Activated CD4-positive, alpha-beta T cell treated with anti-CD3 and anti-CD28 coated beads, Interleukin-2, Interleukin-6, amounts not matched to agents 100 ng/mL and 50 ng/mL, durations not matched to agents 16 hours and 8 hours (primary cell): ENCODE measurements at regions not wholly inside any gene's neighbourhood (a gene's known extent, or its start where the extent isn't known, plus 50 kb on each side); places are given as distances from the start of the nearest gene placed in this dataset.

Experiments used
- DNase-seq: peaks from one replicate; pipeline ENCODE4 v3.0.0-alpha.2; 2020

DNA sequence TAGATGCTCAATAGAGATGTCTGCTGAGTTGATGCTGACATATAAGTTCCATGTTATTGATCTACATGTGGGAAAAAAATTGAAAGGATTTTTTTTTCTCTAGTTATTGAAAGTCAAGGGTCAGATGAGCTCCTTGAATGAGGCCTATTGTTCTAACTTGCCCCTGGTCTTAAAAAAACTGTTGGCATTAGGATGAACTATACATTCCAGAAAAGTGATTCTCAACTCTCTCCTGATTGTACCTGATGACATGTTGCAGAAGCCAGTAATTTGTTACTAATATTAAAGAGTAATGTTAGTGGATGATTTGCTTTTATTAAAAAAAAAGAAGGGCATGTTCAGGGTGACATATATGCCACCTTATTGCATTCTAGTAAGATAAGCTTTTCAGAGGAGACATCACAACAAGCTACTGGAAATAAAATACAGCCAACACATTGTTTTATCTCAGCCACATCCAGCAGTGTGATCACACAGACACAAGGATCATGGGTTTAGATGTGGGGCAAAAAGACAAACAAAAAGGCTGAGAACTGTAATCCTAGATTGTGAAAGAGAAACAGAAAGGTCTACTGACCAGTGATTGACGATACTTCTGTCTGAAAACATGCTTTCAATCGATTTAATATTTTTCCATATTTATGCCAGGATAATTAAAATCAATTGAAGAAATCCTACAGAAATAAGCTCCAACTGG, 1314.1 kb upstream of the C9orf72 start:
- DNase-seq = no peak

DNA sequence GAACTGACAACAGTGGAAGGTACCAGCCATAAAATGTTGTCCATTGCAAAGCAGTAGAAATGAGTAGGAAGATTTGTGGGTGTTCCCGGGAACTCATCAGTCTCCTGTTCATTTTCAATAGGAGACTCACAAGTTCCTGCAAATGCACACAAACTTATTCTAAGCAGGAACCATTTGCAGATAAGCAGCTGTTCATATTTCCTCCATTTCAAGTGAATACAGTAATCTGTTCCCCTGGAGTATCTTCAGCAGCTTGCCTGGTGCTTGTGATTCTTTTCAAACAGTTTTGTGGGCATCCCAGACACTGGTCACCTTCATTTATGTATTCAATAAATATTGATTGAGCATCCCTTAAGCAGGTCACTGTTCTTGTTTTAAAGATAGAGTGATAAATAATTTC, 1315.5 kb upstream of the C9orf72 start:
- DNase-seq = no peak

DNA sequence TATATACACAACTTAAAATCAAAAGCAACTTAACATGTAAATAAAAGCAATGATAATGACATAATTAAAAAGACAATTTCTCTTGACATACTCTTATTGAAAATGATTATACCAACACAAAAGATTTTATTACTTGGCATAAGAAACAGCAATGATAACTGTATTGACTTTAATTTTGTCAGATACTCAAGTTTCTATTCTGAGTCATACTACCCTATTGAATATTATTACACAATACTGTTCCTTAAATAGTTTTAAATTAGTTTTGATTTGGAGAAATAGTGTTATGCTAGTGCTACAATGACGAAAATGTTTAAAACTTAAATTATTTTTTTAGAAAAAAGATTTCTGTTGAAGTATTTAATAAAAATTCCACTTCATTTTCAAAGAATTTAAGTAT, 1319.3 kb upstream of the C9orf72 start:
- no peak for DNase-seq

DNA sequence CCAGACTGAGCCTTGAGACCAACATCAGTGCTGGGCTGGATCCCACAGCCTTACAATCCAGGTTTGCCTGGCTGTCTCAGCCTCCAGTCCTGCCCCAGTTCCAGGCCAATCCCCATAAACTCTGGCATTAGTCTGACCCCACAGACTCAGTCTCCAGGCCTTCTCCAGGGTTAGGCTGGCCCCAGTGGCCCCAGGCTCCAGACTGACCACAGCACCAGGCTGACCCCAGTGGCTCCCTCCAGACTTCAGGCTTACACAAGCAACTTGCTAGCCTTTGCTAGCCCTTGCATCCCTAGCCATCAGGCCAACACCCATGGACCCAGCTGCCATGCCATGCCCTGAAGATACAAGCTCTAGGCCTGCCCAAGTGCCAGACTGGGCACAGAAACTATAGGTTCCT, 1326.0 kb upstream of the C9orf72 start:
- no peak for DNase-seq

DNA sequence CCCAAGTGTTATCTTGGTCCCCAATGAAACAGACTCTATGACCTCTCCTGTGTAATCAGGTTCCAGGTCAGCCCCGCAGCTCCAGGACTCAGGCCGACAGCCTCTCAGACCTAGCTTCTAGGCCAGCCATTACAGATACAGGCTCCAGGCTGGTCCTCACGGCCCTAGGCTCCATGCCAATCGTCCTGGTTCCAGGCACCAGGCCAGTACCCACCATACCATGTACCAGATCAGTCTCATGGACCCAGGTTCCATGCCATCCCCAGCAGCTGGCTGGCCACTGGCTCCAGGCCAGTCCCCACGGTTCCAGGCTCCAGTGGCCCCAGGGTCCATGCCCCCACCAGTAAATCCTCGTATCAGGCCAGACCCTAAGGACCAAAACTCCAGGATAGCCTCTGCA, 1326.6 kb upstream of the C9orf72 start:
- no peak for DNase-seq

DNA sequence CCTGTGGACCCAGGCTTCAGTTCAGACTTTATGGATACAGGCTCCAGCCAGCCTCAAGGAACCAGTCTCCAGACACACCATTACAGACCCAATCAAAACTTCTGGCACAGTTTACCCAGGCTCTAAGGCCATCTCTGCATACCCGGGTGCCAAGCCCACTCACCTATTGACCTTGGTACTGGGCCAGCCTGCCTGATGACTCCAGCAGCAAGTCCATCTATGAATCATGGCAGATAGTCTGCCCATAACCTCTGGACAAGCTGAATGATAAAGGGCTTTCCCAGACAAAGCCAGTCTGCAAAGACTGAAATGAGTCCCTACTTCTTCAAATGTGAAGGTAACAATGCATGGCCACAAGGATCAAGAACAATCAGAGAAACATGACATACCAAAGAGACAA, 1327.1 kb upstream of the C9orf72 start:
- no peak for DNase-seq

DNA sequence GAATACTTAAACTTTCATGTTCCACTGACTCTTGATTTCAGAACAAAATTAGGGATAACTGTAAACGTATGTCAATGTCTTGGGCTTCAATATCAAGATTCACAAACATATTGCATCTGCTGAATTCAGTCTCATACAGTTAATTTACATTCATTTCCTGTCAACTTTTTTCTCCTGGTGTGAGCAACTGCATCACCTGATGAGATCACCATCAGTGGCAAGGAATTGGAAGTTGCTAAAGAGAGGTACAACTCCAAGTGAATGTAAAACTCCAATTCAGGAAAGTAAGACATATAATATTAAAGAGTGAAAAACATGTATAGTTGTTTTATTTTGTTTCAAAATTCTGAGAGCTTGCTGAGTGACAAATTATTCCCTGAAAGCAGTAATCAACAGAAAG, 1336.2 kb upstream of the C9orf72 start:
- no peak for DNase-seq

DNA sequence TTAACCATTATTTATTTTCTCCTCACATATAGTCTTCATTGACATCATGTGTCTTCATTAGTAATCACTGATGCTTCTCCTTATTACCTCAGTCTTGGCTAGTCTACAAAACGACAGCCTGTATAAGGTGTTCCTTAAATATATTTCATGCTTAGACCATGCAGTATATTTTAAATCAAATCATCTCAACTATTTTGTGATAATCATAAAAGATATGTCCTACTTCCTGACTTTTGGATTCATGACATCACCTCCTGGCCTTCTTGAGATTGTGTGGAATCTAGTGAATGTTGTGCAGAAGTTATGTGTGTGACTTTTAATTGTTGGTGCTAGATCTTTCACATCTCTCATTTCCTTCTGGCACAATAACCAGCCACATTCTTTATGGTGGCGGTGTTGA, 1339.3 kb upstream of the C9orf72 start:
- DNase-seq = no peak

DNA sequence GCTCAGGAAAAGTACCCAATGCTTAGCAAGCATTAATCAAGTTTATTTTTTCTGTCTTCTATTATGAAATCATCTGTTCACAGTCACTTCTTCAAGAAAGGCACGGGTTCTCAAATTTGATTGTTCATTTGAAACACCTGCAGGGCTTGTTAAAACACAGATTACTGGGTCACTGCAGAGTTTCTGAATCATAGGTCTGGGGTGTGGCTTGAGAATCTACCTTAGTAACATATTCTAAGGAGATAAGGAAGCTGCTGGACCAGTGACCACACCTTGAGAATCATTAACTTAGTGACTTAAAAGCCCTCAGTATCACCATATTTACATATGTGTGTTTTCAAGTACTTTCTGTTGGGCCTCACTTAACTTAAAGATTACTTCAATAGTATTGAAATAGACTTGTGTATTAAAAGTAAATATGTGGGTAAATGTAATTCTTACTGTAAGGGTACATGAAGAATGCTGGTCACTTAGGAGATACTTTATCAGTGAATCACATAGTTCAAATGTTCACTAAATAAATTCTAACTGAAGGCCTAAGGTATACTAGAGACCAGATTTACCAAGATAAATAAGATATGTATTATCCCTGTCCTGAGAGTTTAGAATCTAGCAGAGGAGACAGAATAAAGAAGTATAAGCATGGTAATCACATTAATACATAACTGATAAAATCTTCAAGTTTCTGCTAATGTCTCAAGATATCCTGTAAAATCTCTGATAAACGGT, 1342.1 kb upstream of the C9orf72 start:
- no peak for DNase-seq

DNA sequence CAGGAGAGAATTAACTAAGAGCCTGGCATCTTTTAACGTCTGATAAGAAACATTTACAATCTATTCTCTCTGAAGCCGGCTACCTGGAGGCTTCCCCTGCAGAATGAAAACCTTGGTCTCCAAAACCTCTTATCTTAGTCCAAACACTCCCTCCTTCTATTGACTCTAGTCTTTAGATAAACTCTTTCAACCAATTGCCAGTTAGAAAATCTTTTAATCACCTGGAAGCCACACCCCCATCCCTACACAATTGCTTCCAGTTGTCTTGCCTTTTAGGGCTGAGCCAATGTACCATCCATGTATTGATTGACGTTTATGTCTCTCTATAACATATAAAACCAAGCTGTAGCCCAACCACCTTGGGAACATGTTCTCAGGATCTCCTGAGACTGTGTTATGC, 1343.1 kb upstream of the C9orf72 start:
- no peak for DNase-seq

DNA sequence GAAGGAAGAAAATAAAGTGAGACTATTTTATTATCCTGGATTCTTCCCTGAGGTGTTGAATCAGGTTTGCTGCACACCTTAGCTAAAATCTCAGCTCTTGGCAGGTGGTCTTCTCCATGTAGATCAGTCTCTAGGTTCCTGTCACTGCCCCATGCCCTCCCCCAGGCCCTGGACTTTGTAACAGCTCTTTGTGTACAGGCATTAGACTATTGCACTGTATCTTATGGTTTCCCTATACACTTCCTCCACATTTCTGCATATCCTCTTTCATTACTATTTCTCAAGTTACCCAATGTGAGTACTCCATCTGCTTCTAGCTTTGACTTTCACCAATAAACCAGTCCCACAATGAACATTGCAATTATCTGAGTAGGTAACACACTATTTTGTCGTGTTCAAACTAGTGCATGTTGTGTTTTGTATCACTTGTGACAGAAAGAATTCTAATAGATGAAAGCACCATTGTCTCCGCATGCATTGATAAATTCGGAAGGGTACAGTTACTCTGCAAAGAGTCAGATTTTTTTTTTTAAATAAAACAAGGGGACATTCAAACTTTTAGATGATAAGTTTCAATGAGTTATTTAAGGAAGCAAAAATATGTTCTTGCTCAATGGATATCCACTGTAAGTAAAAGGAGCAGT, 1348.7 kb upstream of the C9orf72 start:
- no peak for DNase-seq

DNA sequence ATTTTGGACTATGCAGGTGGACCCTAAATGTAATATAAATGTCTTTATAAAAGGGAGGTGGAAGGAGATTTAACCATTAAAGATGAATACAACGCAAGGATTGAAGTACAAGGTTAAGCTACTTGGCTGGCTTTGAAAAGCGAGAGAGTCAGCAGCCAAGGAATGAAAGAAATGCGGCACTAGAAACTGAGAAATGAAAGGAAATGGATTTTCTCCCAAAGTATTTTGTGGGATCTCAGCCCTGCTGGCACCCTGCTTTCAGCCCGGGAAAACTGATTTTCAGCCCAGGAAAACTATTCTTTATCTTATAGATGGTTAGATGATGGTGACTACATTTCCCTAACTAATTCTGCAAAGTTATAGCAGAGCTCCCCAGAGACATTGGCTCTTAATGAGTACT, 1349.6 kb upstream of the C9orf72 start:
- no peak for DNase-seq

DNA sequence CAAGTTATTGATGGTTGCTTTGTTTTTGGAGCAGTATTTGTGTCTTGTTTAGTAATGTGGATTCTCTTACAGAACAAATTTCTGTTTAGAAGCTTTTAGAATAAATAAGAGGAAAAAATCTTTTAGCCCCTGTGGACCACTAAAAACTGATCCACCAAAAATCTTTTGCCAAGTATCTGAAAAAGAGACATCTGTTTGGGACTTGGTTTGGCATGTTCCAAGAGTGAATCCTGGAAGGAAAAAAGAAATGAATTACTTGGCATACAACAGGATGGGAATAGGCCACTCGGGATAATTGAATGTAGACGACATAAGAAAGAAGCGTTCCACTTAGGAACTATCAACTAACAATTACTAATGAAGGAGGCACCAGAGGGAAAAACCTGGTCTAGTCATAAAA, 1350.1 kb upstream of the C9orf72 start:
- no peak for DNase-seq

DNA sequence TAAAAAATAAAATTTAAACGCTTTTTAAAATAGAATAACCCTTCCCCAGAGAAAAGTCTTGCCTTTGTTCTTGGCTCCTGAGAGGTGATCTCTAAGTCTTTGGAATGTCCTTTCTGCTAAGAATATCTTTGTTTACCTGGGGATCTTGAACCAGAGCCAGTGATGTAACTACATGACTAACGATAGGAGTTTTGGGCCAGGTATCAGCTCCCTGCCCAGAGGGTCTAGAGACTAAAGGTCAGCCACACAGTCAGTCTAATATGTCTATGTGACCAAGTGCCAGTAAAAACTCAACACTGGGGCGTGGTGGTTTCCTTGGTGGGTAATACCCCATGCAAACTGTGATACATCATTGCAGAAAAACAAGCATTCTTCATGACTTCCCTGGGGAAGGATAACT, 1351.9 kb upstream of the C9orf72 start:
- DNase-seq = no peak

DNA sequence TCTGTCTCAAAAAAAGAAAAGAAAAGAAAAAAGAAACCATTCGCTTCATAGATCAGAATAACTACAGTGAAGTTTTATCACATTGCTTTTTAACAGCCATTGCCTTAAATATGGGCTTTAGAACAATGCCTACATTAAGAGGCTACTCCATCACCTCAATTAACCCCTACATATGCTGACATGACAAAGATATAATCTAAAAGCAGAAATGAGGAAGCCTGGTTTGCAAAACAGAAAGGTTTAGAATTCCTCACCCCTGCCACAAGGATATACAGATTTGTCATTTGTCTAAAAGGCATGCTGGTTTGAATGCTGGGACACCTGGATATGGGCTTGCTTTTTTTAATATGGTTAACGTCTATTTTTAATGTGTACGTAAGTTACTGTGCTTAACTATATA, 1353.0 kb upstream of the C9orf72 start:
- no peak for DNase-seq

DNA sequence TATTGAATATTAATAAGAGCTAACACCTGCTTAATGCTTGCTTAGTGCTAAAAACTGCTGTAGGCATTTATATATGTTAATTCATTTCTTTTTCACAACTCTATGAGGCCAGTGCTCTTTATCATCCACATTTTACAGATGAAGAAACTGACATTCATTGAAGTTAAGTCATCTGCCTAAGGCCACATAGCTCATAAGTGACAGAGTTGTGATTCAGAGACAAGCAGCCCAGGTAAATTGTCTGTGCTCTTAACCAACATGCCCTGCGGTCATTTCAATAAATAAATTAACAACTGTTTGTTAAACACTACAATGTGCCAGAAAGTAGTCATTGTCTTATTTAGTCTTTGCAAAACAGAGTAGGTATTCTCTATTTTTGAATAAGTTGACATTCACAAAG, 1354.4 kb upstream of the C9orf72 start:
- DNase-seq = no peak

DNA sequence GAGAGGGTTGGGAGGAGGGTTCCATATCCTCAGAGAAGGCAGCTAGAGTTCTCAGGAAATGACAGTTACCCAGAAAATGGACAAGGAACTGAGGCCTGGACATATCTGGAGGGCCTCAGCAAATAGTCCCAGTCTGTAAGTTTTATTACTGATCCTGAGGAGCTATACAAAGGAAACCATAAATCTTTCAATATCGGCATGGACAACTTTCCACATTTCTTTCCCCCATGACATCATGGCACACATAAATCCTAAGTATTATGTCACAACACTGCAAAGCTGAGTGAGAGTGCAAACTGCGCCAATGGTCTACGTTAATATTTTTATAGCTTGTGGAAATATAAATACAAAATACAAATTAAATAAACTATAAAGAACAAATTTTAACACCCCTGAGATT, 1356.2 kb upstream of the C9orf72 start:
- no peak for DNase-seq

DNA sequence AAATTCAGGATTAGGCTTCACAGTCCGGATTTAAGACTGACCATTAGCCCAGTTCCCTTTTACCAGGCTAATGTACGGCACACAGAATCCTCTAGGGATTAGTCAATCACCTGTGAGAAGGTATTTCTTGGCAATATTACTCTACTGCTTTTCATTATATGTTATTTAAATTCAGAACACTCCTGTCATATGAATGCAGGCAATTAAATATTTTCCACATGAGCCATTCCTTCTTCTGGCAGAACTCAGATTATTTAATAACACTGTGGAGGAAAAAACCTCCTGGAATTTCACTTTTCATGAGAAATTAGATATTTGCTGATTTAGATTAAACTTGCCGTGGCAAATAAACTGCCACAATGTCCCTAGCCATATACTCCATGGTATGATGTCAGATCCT, 1357.5 kb upstream of the C9orf72 start:
- no peak for DNase-seq

DNA sequence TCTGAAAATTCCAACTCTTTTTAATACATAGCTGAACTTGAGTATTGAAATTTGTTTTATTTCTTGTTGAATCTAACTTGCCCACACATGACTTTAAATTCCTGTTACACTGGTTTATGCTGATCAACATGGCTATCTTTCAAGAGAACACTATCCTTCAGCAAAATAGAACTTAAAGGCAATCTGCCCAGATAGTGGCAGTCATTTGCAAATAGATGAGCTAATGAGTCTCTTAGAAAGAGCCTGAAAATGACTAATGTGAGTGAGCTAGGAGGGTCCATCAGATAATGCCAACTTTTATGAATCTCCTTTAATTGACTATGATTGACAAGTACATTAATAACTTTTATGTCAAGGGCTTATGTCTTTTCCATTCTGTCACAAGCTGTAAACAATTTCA, 1360.8 kb upstream of the C9orf72 start:
- no peak for DNase-seq

DNA sequence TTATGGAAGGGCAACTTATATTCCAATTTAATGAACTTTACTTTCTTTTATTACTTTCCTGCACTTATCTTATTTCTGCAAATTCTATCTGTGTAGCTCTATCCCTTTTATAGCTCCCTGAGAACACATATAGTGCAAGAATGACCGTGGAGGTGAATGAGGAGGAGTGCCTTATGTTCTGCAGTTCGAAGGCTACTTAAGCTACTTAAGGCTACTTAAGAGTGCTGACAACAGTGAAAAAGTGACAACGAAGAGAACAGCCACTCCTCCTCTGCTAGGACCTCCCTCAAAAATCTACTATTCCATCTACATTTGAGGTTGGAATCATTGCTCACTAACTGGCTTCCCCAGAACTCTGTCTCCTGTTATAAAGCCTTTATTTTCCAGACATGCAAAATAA, 1365.7 kb upstream of the C9orf72 start:
- DNase-seq = no peak

DNA sequence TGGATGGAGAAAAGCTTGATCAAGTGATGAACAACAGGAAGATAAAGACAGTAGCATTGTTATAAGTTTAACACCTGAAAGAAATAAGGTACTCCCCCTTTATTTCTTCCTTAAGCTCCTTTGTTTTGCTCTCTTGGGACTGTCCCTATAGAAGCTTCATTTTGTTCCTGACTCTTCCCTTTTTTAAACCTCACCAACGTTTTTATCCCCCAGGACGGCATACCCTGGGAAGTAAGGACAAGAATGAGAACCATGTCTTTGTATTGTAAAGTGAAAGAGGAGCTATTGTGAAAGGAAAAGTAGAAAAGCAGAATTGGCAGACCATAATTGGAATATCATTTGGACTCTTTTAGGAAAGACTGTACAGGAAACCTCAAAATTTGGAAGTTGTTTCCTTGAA, 1368.6 kb upstream of the C9orf72 start:
- no peak for DNase-seq

DNA sequence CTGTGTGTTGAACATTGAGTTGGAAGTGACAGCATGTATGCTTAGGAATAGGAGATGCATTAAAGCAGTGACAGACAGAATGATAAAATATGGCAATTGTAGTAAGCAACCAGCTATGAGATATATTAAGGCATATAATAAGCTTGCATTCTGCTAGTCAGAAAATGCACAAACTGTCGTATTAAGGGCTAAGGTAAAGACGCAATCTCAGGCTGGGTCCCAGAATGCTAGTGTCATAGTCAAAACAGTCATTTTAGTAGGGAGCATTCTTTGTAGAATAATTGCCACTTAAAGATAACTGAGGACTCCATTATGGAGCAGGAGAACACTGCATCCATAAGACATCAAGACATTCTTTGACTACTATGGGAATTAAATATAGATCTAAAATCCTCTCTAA, 1369.7 kb upstream of the C9orf72 start:
- no peak for DNase-seq

DNA sequence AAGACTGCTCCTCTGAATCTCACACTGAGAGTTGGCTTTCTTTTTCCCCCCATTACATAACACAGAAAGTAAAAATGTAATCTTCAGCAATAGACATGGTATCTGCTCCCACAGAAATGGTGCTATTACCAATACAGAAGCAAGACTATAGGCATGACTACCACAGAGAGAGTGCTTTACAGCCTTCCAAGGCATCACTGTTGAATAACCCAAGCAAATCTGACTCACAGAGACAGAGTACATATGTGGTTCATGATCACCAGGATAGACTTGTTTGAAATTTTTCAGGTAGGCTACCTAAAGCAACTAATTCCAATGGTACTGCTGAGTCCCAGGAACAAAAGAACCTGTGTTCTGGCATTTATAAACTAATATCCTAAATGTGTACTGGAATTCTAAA, 1373.4 kb upstream of the C9orf72 start:
- no peak for DNase-seq

DNA sequence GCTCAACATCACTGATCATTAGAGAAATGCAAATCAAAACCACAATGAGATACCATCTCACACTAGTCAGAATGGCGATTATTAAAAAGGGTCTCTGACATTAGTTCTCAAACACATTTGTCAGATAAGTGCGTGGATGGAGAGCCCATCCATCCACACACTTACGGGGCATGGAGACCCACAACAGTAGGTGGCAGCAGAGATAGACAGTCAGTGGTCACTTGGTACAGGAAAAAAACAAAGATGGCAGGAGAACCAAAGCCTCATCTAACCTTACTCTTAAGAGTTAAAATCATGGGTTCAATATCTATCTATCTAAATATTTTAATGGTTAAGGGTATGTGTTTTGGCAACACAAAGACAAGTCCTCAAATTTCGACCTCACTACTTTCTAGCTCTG, 1378.7 kb upstream of the C9orf72 start:
- peak; percentile 2 for DNase-seq
